K562 (cell line): ENCODE measurements at regions not wholly inside any gene's neighbourhood (a gene's known extent, or its start where the extent isn't known, plus 50 kb on each side); places are given as distances from the start of the nearest gene placed in this dataset.

ENCODE experiments used
- ATAC-seq: fragments of 200-7000 bp; cut with Tn5 transposase; 3 replicates; pipeline ENCODE4 v1.9.1; 2020; ENCODE audit warnings: moderate library complexity
- BruUV-seq: library from RNA; stranded (reverse); fragments of 400-500 nt; replicated peaks from 2 replicates; lab custom pipeline; 2021; lab: Mats Ljungman, UMichigan
- CTCF ChIA-PET: fragments of 300-600 bp; formaldehyde crosslinking; extraction: SDS; loops from one replicate; lab custom pipeline; 2021; ENCODE audit warnings: low intra/inter-chr PET ratio; lab: Yijun Ruan, JAX
- POLR2A ChIA-PET: fragments of 300-600, 350-650 bp; sonication (Branson Sonifier 250); formaldehyde crosslinking; extraction: SDS; loops from one replicate; lab custom pipeline; 2021; ENCODE audit warnings: antibody characterized with exemption, inconsistent platforms; lab: Yijun Ruan, JAX
- DNase-seq, 4 experiments: peaks; one replicate each; pipeline versions ENCODE4 v3.0.0 to v3.0.0-alpha.2; 2011 to 2018; ENCODE audit warnings: low spot score in 3 of 4, mixed read lengths in 3 of 4; ENCODE audit errors: extremely low read depth in 1 of 4
- FAIRE-seq: peaks from 2 replicates; lab custom pipeline; 2011; peaks lifted over from hg19 to GRCh38; lab: Jason Lieb, UNC
- H2AFZ ChIP-seq: 2 replicates; pipeline ENCODE4 v1.6.0; 2011; ENCODE audit warnings: low read depth, low read length, control low read depth, inconsistent platforms
- H3K27ac ChIP-seq: fragments of 200-600 bp; 3 replicates; pipeline ENCODE4 v1.8.0; 2011; ENCODE audit warnings: low read depth, mild to moderate bottlenecking, control low read depth, inconsistent platforms, low read length, moderate library complexity, mixed read lengths; ENCODE audit errors: extremely low read depth
- H3K27me3 ChIP-seq, 2 experiments: fragments of 300-600 bp in 1 of 2; 2 replicates in 1 of 2; 3 replicates in 1 of 2; pipeline versions ENCODE4 v1.6.0 to v1.8.0; 2011; ENCODE audit warnings: inconsistent platforms in 2 of 2, low read length in 2 of 2, mild to moderate bottlenecking in 1 of 2, mixed read lengths in 1 of 2, moderate library complexity in 1 of 2; ENCODE audit not compliant: control insufficient read depth in 2 of 2, insufficient read depth in 2 of 2
- H3K36me3 ChIP-seq: fragments of 300-600 bp; 3 replicates; pipeline ENCODE4 v1.8.0; 2011; ENCODE audit warnings: mild to moderate bottlenecking, low read length, inconsistent platforms; ENCODE audit not compliant: control insufficient read depth, insufficient read depth
- H3K4me1 ChIP-seq, 2 experiments: fragments of 200-600 bp in 1 of 2; replicated peaks in 1 of 2; 2 replicates in 1 of 2; 3 replicates in 1 of 2; pipeline versions ENCODE4 v1.5.1 to v1.8.0; 2011; ENCODE audit warnings: inconsistent platforms in 2 of 2, low read length in 2 of 2, mild to moderate bottlenecking in 1 of 2, mixed read lengths in 1 of 2, moderate library complexity in 1 of 2; ENCODE audit not compliant: control insufficient read depth in 2 of 2, insufficient read depth in 2 of 2
- H3K4me2 ChIP-seq: 2 replicates; pipeline ENCODE4 v1.6.1; 2011; ENCODE audit warnings: low read length, control low read depth, inconsistent platforms, mixed read lengths; ENCODE audit not compliant: insufficient read depth
- H3K4me3 ChIP-seq: fragments of 200-600 bp; sonication (generic), shearing (Covaris generic); 2 replicates; pipeline ENCODE4 v1.5.1; 2016; ENCODE audit warnings: control low read depth, inconsistent platforms
- H3K79me2 ChIP-seq: fragments of 200-600 bp; 3 replicates; pipeline ENCODE4 v1.8.0; 2011; ENCODE audit warnings: low read length, inconsistent platforms; ENCODE audit not compliant: control insufficient read depth, insufficient read depth
- H3K9ac ChIP-seq, 2 experiments: 2 replicates each; pipeline versions ENCODE4 v1.6.0 to v1.6.1; 2011; ENCODE audit warnings: low read depth in 2 of 2, low read length in 2 of 2, control low read depth in 1 of 2, inconsistent platforms in 1 of 2, mild to moderate bottlenecking in 1 of 2, mixed read lengths in 1 of 2; ENCODE audit not compliant: insufficient read depth in 1 of 2
- H3K9me1 ChIP-seq: one replicate; pipeline ENCODE4 v1.6.0; 2011; ENCODE audit warnings: inconsistent platforms, mild to moderate bottlenecking, low read length, moderate library complexity; ENCODE audit not compliant: control insufficient read depth, insufficient read depth
- H3K9me3 ChIP-seq: replicated peaks from 2 replicates; pipeline ENCODE4 v1.5.1; 2011; ENCODE audit warnings: low read depth, low read length, inconsistent platforms; ENCODE audit not compliant: control insufficient read depth, insufficient read depth
- H4K20me1 ChIP-seq: replicated peaks from 2 replicates; pipeline ENCODE4 v1.6.1; 2011; ENCODE audit warnings: low read length, inconsistent platforms, mixed read lengths; ENCODE audit not compliant: control insufficient read depth, insufficient read depth
- KDM1A ChIP-seq, 2 experiments: fragments of 450-650 bp; IDR thresholded peaks; 2 replicates each; pipeline ENCODE4 v1.6.1; 2016; ENCODE audit warnings: mild to moderate bottlenecking in 2 of 2
- KLF13 ChIP-seq: fragments of 450-650 bp; IDR thresholded peaks from 2 replicates; pipeline ENCODE4 v1.6.1; 2016; ENCODE audit warnings: missing genetic modification characterization, low read depth, mild to moderate bottlenecking, missing compliant biosample characterization, moderate library complexity, borderline replicate concordance
- NUFIP1 ChIP-seq: fragments of 450-650 bp; IDR thresholded peaks from 2 replicates; pipeline ENCODE4 v1.6.1; 2018; ENCODE audit not compliant: partially characterized antibody
- RAD21 ChIP-seq, 2 experiments: fragments of 250-450 bp in 1 of 2; fragments of 450-650 bp in 1 of 2; sonication (Bioruptor Pico) in 1 of 2; formaldehyde crosslinking in 1 of 2; IDR thresholded peaks in 1 of 2; conservative IDR thresholded peaks in 1 of 2; 2 replicates each; pipeline versions ENCODE4 v1.4.0 to v1.8.0; 2020 to 2022; ENCODE audit warnings: mild to moderate bottlenecking in 2 of 2, moderate library complexity in 1 of 2
- REST ChIP-seq, 2 experiments: fragments of 450-650 bp; formaldehyde crosslinking in 1 of 2; IDR thresholded peaks; 2 replicates each; pipeline versions ENCODE4 v1.4.0 to v1.6.1; 2014 to 2020; ENCODE audit warnings: mild to moderate bottlenecking in 2 of 2, borderline replicate concordance in 1 of 2, low read depth in 1 of 2
- SREBF2 ChIP-seq: sonication (generic); formaldehyde crosslinking; IDR thresholded peaks from 2 replicates; pipeline ENCODE4 v1.4.0; 2020; ENCODE audit warnings: mild to moderate bottlenecking, missing genetic modification reagents
- SRF ChIP-seq, 2 experiments: fragments of 250-450, 450-650 bp in 1 of 2; sonication (Bioruptor Pico) in 1 of 2; sonication (generic) in 1 of 2; formaldehyde crosslinking; IDR thresholded peaks; 2 replicates each; pipeline versions ENCODE4 v1.5.0 to v1.5.1; 2020 to 2022; ENCODE audit warnings: mild to moderate bottlenecking in 1 of 2, missing genetic modification reagents in 1 of 2
- TBL1XR1 ChIP-seq, 2 experiments: IDR thresholded peaks; 2 replicates each; pipeline ENCODE4 v1.6.1; 2012; ENCODE audit warnings: improper control_type of control experiment in 2 of 2, low read length in 2 of 2, mild to moderate bottlenecking in 1 of 2
- TEAD2 ChIP-seq: fragments of 450-650 bp; IDR thresholded peaks from 2 replicates; pipeline ENCODE4 v1.6.1; 2016; ENCODE audit warnings: missing genetic modification characterization, control low read depth, missing compliant biosample characterization
- ZNF408 ChIP-seq: fragments of 250-450 bp; sonication (Bioruptor Pico); IDR thresholded peaks from 2 replicates; pipeline ENCODE4 v1.4.0; 2020; ENCODE audit warnings: low read depth, mild to moderate bottlenecking, moderate library complexity
- WGBS: fragments of 100-300 bp; shearing (Covaris generic); methylation state at CpG from one replicate; pipeline ENCODE4 v1.1.6; 2016; ENCODE audit warnings: low coverage, mixed read lengths; ENCODE audit not compliant: insufficient coverage; ENCODE audit errors: missing lambda C conversion rate; 5-methylcytosine and 5-hydroxymethylcytosine counted together
- in situ Hi-C: fragments of 300-500 bp; cut with MboI; formaldehyde crosslinking; loops from 4 replicates; pipeline ENCODE4 v1.15.0; 2018; ENCODE audit warnings: inconsistent platforms, mixed read lengths
- intact Hi-C: fragments of 100-400 bp; cut with micrococcal nuclease; formaldehyde crosslinking; loops from 2 replicates; pipeline ENCODE4 v1.14.2; 2022
- TF ChIP-seq, protein P1 (sequence below): sonication (generic); formaldehyde crosslinking; IDR thresholded peaks from 2 replicates; pipeline ENCODE4 v1.8.1; 2023; ENCODE audit warnings: mild to moderate bottlenecking, missing genetic modification reagents

GRCh38 chrX:123797543-123798447 is 62.1 kb upstream of the XIAP start:
- no peaks in the 10 kb centered on the region for H3K9me3 ChIP-seq
- no peaks in the 10 kb centered on the region for H3K9me1 ChIP-seq
- intact Hi-C loops (no loop called here), in situ Hi-C loops (no loop called here)
- H3K4me3 ChIP-seq = no peak overlapping the region
- no peak overlapping the region for H2AFZ ChIP-seq
- H3K4me1 ChIP-seq = peaks cover 0 to 11% of the 10 kb centered on the region in 2 experiments; a peak in 2 of 5 replicates
- H4K20me1 ChIP-seq = no peaks in the 10 kb centered on the region
- H3K27ac ChIP-seq = no peak overlapping the region
- POLR2A ChIA-PET = no interaction called here
- no peak overlapping the region for H3K4me2 ChIP-seq
- H3K36me3 ChIP-seq = no peaks in the 10 kb centered on the region
- CTCF ChIA-PET = no interaction called here
- FAIRE-seq (peak; percentile 61), ATAC-seq (no peak), DNase-seq (no peak)
- H3K79me2 ChIP-seq = no peaks in the 10 kb centered on the region
- no peak overlapping the region for H3K9ac ChIP-seq
- no peaks in the 10 kb centered on the region for H3K27me3 ChIP-seq
- WGBS = 56% methylated on average over 8 of the region's 8 CpGs
- no TSS peak for BruUV-seq
- TF ChIP-seq TBL1XR1 (IDR thresholded peaks at IDR 0.05; ENCODE audit: low read length in 2 of 2) (no peak), SRF (CRISPR knock-in tag; IDR thresholded peaks at IDR 0.05) (no peak), RAD21 (CRISPR knock-in tag; conservative IDR thresholded peaks at IDR 0.05 in 1 of 2, IDR thresholded peaks at IDR 0.05 in 1 of 2) (no peak), KDM1A (IDR thresholded peaks at IDR 0.05) (no peak), SREBF2 (CRISPR knock-in tag) (no peak), REST (IDR thresholded peaks at IDR 0.05; ENCODE audit: borderline replicate concordance) (no peak), REST (CRISPR knock-in tag; IDR thresholded peaks at IDR 0.05; ENCODE audit: low read depth) (no peak), TEAD2 (tag) (no peak), KLF13 (no peak), ZNF408 (no peak), NUFIP1 (no peak)
- TF ChIP-seq, protein P1, sequence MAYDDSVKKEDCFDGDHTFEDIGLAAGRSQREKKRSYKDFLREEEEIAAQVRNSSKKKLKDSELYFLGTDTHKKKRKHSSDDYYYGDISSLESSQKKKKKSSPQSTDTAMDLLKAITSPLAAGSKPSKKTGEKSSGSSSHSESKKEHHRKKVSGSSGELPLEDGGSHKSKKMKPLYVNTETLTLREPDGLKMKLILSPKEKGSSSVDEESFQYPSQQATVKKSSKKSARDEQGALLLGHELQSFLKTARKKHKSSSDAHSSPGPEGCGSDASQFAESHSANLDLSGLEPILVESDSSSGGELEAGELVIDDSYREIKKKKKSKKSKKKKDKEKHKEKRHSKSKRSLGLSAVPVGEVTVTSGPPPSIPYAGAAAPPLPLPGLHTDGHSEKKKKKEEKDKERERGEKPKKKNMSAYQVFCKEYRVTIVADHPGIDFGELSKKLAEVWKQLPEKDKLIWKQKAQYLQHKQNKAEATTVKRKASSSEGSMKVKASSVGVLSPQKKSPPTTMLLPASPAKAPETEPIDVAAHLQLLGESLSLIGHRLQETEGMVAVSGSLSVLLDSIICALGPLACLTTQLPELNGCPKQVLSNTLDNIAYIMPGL = no peak
